ENCODE measurements at regions not wholly inside any gene's neighbourhood (a gene's known extent, or its start where the extent isn't known, plus 50 kb on each side); places are given as distances from the start of the nearest gene placed in this dataset.

DNA sequence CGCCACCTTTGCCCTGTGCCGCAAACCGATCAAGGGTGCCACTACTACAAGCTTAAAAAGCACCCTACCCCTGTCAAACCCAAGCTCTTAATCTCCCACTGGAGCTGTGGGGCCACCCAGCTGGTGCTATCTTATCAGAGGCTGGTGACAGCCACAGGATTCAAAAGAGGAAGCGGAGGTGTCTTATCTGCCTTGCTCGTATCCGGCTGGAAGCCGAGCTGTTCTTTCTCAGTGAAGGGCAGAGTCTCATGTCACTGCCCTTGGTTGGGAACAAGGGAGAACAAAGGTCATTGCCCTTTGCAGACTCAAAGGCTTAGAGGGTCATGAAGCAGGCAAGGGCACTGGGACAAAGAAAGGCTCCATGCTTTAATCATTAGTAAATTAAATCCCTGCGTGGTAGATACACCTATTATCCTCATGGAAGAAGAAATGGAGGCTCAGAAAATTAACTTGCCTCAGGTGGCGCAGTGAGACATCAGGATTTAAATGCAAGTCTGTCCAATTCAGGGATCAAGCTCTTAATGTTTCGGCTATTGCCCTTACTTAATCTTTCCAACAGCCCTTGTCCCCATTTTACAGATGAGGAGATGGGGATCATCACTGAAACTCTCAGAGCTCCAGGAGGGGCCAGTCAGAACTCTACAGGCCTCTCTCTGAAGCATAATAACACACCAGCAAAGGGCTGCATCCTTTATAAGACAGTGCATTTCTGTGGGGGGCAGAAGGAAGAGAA is 360.0 kb upstream of the PROK2 start:
- ChIA-PET POLR2A (ENCODE audit: low non-redundant PET) (no interaction called here), CTCF (interaction anchor here (0.5 kb wide), 1 partner anchor 12 kb away, joined by 3 read pairs; no protein-coding TSS in a partner anchor)
- TF ChIP-seq, protein P1, sequence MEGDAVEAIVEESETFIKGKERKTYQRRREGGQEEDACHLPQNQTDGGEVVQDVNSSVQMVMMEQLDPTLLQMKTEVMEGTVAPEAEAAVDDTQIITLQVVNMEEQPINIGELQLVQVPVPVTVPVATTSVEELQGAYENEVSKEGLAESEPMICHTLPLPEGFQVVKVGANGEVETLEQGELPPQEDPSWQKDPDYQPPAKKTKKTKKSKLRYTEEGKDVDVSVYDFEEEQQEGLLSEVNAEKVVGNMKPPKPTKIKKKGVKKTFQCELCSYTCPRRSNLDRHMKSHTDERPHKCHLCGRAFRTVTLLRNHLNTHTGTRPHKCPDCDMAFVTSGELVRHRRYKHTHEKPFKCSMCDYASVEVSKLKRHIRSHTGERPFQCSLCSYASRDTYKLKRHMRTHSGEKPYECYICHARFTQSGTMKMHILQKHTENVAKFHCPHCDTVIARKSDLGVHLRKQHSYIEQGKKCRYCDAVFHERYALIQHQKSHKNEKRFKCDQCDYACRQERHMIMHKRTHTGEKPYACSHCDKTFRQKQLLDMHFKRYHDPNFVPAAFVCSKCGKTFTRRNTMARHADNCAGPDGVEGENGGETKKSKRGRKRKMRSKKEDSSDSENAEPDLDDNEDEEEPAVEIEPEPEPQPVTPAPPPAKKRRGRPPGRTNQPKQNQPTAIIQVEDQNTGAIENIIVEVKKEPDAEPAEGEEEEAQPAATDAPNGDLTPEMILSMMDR (conservative IDR thresholded peaks at IDR 0.05; ENCODE audit: low read depth), result no peak
- DNase-seq (ENCODE audit: low spot score), result no peak
- H3K27ac ChIP-seq, result no peak overlapping the region

DNA sequence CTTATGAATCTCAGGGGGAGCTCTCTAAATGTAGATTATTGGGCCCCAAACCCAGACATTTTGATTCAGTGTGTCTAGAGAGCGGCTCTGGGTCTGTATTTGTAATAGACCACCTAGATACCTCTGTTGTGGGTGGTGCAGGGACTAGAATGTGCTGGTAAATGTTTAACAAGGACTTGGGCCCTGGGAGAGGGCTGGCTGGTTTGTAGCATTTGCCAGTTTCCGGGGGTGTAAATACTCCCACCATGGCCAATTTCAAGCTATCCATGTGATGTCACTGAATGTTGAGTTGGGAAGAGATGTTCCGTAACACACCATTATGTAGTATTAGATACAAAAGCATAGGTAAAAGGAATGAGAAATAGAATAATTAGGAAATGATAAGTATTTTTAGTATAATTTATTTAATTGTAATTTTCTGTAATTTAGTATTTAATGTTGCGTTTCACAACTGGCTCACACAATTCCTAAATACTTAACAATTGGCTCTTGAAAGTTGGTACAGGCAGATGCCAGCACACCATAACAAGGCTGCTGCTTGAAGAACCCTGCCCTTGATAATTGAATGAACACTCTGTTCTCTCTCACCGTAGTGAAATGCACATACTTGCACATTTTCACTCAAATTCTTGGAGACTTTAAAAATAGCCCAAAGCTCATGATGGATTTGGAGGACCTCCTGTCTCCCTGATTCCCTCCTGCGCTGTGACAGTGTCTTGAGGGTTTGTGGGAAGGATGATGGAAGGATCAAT is 359.2 kb upstream of the PROK2 start:
- POLR2A ChIA-PET (ENCODE audit: low non-redundant PET), result no interaction called here
- no peak for DNase-seq (ENCODE audit: low spot score)
- CTCF ChIA-PET, result interaction anchor here (0.7 kb wide), 1 partner anchor 26 kb away, joined by 3 read pairs; no protein-coding TSS in a partner anchor
- no peak overlapping the region for H3K27ac ChIP-seq
- TF ChIP-seq, protein P1 (conservative IDR thresholded peaks at IDR 0.05; ENCODE audit: low read depth), result no peak

DNA sequence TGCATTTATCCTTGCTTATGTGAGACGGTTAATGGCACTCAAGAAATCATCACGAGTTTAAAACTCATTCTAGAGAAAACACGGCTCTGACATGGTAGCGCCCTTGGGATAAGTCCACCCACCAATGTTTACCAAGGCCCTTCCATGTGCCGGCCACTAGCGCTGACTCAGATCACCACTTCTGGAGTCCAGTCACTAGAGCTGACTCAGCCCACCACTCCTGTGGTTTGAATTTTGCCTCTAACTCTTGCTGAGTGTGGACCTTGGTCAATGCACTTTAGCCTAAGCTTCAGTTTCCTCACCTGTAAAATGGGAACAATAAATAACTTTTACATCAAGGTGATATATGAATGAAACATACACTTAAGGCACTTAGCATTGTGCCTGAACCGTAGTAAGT is 358.4 kb upstream of the PROK2 start:
- no peak overlapping the region for H3K27ac ChIP-seq
- DNase-seq (ENCODE audit: low spot score), result no peak
- ChIA-PET POLR2A (ENCODE audit: low non-redundant PET) (no interaction called here), CTCF (interaction anchor here (0.7 kb wide), 1 partner anchor 27 kb away, joined by 3 read pairs; no protein-coding TSS in a partner anchor)
- TF ChIP-seq, protein P1 (conservative IDR thresholded peaks at IDR 0.05; ENCODE audit: low read depth), result no peak

DNA sequence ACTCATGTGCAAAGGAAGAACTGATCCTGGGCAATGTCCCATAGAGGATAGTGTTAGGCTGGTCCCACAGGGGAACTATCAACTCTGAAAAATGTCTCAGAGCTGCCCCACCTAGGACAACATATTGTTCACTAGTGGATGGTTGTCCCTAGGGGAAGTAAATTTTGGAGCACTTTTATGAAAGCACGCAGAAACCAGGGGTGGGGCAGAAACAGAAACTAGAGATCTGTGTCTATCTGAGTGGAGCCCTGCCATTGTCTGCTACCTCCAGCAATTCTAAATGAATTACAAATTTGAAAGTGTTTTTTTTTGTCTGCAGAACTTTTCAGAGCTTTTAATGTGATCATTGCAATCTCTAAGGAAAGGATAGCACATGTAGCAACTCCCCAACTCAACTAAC is 357.1 kb upstream of the PROK2 start:
- TF ChIP-seq, protein P1 (conservative IDR thresholded peaks at IDR 0.05; ENCODE audit: low read depth), result no peak
- CTCF ChIA-PET, result no interaction called here
- H3K27ac ChIP-seq, result no peak overlapping the region
- POLR2A ChIA-PET (ENCODE audit: low non-redundant PET), result no interaction called here
- DNase-seq (ENCODE audit: low spot score), result no peak

DNA sequence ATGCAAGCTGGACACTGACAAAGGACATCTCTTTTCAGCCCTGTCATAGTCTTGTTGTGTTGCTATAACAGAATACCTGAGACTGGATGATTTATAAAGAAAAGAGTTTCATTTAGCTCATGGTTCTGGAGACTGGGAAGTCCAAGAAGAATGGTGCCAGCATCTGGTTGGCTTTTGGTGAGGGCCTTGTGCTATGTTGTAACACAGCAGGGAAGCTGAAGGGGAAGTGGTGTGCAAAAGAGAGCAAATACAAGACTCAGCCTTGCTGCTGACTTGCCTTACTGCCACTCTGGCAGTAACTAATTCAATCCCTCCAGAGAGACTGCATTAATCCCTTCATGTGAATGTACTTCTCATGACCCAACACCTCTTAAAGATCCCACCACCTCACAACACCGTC is 356.3 kb upstream of the PROK2 start:
- ChIA-PET CTCF (interaction anchor here (0.6 kb wide), 1 partner anchor 242 kb away, joined by 4 read pairs; no protein-coding TSS in a partner anchor), POLR2A (ENCODE audit: low non-redundant PET) (no interaction called here)
- TF ChIP-seq, protein P1 (conservative IDR thresholded peaks at IDR 0.05; ENCODE audit: low read depth), result no peak
- no peak overlapping the region for H3K27ac ChIP-seq
- DNase-seq (ENCODE audit: low spot score), result no peak

DNA sequence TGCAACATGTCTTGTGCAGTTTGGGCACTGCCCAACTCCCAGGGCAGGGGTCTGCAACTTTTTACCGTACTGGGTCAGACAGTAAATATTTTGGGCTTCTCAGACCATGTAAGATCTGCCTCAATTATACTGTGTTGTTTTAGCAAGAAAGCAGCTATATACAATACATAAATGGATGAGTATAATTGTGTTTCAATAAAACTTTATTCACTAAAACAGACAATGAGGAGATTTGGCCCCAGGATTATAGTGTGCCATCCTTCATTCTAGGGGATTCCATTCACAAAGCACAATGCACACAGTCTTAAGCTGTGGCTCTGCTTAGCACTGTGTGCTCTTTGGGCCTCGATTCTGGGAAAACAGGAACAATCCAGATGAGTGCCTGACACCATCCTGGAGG is 354.4 kb upstream of the PROK2 start:
- H3K27ac ChIP-seq, result no peak overlapping the region
- ChIA-PET POLR2A (ENCODE audit: low non-redundant PET) (no interaction called here), CTCF (interaction anchor here (0.7 kb wide), 1 partner anchor 22 kb away, joined by 3 read pairs; no protein-coding TSS in a partner anchor)
- TF ChIP-seq, protein P1 (conservative IDR thresholded peaks at IDR 0.05; ENCODE audit: low read depth), result no peak
- DNase-seq (ENCODE audit: low spot score), result no peak
